GM06990 (cell line): ENCODE measurements at regions not wholly inside any gene's neighbourhood (a gene's known extent, or its start where the extent isn't known, plus 50 kb on each side); places are given as distances from the start of the nearest gene placed in this dataset.

Experiments used
- DNase-seq: peaks from one replicate; pipeline ENCODE4 v3.0.0-alpha.2; 2011; ENCODE audit not compliant: insufficient read length; ENCODE audit errors: extremely low read depth
- H3K27me3 ChIP-seq: replicated peaks from 2 replicates; pipeline ENCODE4 v1.6.0; 2011; ENCODE audit warnings: low read length; ENCODE audit not compliant: control insufficient read depth, insufficient read depth
- H3K36me3 ChIP-seq: 2 replicates; pipeline ENCODE4 v1.5.1; 2011; ENCODE audit warnings: low read length; ENCODE audit not compliant: control insufficient read depth, insufficient read depth
- H3K4me3 ChIP-seq: replicated peaks from 2 replicates; pipeline ENCODE4 v1.5.1; 2011; ENCODE audit warnings: low read depth, mild to moderate bottlenecking, control low read depth, low read length
- TF ChIP-seq, protein P1 (sequence below): IDR thresholded peaks from 2 replicates; pipeline ENCODE4 v1.5.1; 2011; ENCODE audit warnings: low read length, control low read depth, mild to moderate bottlenecking, inconsistent platforms; ENCODE audit not compliant: insufficient read depth, poor library complexity, severe bottlenecking

GRCh38 chr3:144821583-144821982, 850.0 kb downstream of the DIPK2A start:
- Histone ChIP-seq H3K4me3 (no peak overlapping the region), H3K27me3 (no peaks in the 10 kb centered on the region), H3K36me3 (no peaks in the 10 kb centered on the region)
- DNase-seq: no peak
- TF ChIP-seq, protein P1, sequence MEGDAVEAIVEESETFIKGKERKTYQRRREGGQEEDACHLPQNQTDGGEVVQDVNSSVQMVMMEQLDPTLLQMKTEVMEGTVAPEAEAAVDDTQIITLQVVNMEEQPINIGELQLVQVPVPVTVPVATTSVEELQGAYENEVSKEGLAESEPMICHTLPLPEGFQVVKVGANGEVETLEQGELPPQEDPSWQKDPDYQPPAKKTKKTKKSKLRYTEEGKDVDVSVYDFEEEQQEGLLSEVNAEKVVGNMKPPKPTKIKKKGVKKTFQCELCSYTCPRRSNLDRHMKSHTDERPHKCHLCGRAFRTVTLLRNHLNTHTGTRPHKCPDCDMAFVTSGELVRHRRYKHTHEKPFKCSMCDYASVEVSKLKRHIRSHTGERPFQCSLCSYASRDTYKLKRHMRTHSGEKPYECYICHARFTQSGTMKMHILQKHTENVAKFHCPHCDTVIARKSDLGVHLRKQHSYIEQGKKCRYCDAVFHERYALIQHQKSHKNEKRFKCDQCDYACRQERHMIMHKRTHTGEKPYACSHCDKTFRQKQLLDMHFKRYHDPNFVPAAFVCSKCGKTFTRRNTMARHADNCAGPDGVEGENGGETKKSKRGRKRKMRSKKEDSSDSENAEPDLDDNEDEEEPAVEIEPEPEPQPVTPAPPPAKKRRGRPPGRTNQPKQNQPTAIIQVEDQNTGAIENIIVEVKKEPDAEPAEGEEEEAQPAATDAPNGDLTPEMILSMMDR: no peak

GRCh38 chr3:144822671-144823070, 851.0 kb downstream of the DIPK2A start:
- no peak overlapping the region for H3K4me3 ChIP-seq

GRCh38 chr3:144831955-144832716, 860.5 kb downstream of the DIPK2A start:
- Histone ChIP-seq H3K4me3 (no peak overlapping the region), H3K27me3 (no peaks in the 10 kb centered on the region), H3K36me3 (no peaks in the 10 kb centered on the region)
- no peak for DNase-seq
- TF ChIP-seq, protein P1: no peak

More at GRCh38 chr3:144822671-144823070, 851.0 kb downstream of the DIPK2A start:
- Histone ChIP-seq H3K27me3 (no peaks in the 10 kb centered on the region), H3K36me3 (no peaks in the 10 kb centered on the region)
- no peak for DNase-seq
- TF ChIP-seq, protein P1: no peak

DNA sequence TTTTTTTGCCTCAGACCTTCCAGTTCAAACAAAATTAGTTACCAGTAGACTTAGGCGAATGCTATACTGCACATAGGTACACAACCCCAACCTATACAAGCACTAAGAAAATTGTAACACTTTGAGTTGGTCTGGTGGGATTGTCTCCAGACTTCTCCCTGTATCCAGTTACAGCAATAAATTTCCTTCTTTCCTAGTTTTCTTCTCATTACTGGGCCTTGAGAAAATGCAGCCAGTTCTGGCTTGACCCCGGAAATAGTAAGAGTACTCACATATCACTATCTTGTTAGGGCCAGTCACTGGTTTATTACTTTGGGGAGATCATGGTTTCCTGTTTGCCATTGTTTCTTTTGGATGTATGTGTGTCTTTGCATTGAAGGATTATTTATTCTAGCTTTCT, 868.4 kb downstream of the DIPK2A start:
- no peak overlapping the region for H3K4me3 ChIP-seq

GRCh38 chr3:144840866-144841265, 869.2 kb downstream of the DIPK2A start:
- no peaks in the 10 kb centered on the region for H3K27me3 ChIP-seq
- H3K4me3 ChIP-seq: no peak overlapping the region
- DNase-seq: no peak
- H3K36me3 ChIP-seq: no peaks in the 10 kb centered on the region
- TF ChIP-seq, protein P1: no peak

More for the DNA sequence above, 868.4 kb downstream of the DIPK2A start:
- DNase-seq: no peak
- no peaks in the 10 kb centered on the region for H3K36me3 ChIP-seq
- TF ChIP-seq, protein P1: no peak
- no peaks in the 10 kb centered on the region for H3K27me3 ChIP-seq
